Activated CD4-positive, alpha-beta memory T cell treated with anti-CD3 and anti-CD28 coated beads, Interleukin-2, amount 10 ng/mL, durations not matched to agents 7 days and 5 days (primary cell): ENCODE measurements at regions not wholly inside any gene's neighbourhood (a gene's known extent, or its start where the extent isn't known, plus 50 kb on each side); places are given as distances from the start of the nearest gene placed in this dataset.
A peak's percentile ranks its signal among the peaks of the same experiment; 100 is the strongest.

Source experiments
- CTCF ChIA-PET: fragments of 350-600 bp; sonication (Branson Sonifier 250); formaldehyde crosslinking; loops from one replicate; lab custom pipeline; 2021; ENCODE audit warnings: antibody characterized with exemption, inconsistent platforms; lab: Charles Lee
- POLR2A ChIA-PET: fragments of 350-600 bp; sonication (Branson Sonifier 250); formaldehyde crosslinking; loops from one replicate; lab custom pipeline; 2021; ENCODE audit warnings: antibody characterized with exemption; lab: Charles Lee
- DNase-seq: peaks from one replicate; pipeline ENCODE4 v3.0.0-alpha.2; 2020
- H3K27ac Mint-ChIP-seq: one replicate; pipeline ENCODE4 v1.8.0; 2021; ENCODE audit warnings: mild to moderate bottlenecking, mixed read lengths
- H3K27me3 Mint-ChIP-seq: one replicate; pipeline ENCODE4 v1.8.0; 2021; ENCODE audit warnings: mixed read lengths
- H3K36me3 Mint-ChIP-seq: one replicate; pipeline ENCODE4 v1.8.0; 2021; ENCODE audit warnings: low read depth, mixed read lengths
- H3K4me1 Mint-ChIP-seq: one replicate; pipeline ENCODE4 v1.8.0; 2021; ENCODE audit warnings: mixed read lengths
- H3K4me3 Mint-ChIP-seq: one replicate; pipeline ENCODE4 v1.8.0; 2021; ENCODE audit warnings: mild to moderate bottlenecking, mixed read lengths
- H3K9me3 Mint-ChIP-seq: one replicate; pipeline ENCODE4 v1.8.0; 2021; ENCODE audit warnings: mixed read lengths

DNA sequence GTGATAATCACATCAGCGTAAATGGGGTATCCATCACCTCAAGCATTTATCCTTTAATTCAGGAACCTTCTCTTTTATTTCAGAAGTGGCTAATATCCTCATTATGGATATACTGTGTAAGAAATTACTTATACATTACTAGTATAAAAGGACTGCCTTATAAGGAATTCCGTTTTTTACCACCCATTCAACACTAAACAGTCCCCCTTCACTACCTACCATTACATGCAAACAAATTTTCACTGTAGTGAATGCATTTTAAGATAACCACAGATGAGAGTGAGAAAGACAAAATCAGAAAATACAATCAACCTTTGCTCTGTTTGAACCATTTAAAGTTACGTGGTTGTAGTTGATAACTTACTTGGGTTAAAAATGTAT lies 551.2 kb downstream of the RNF144A start:
- Mint-ChIP-seq H3K36me3 (peaks cover 18% of the 10 kb centered on the region), H3K4me1 (peaks cover 36% of the 10 kb centered on the region), H3K27ac (peak overlapping the region; percentile 77), H3K4me3 (no peak overlapping the region), H3K9me3 (peaks cover 7% of the 10 kb centered on the region), H3K27me3 (no peaks in the 10 kb centered on the region)
- no peak for DNase-seq
- ChIA-PET POLR2A (interaction anchor here (1.1 to 2.3 kb wide), 4 partner anchors 16 to 1213 kb away, joined by 3 to 7 read pairs (median 6); partner anchors contain the start of gene ID2), CTCF (no interaction called here)

GRCh38 chr2:7468955-7469354 lies 551.7 kb downstream of the RNF144A start:
- Mint-ChIP-seq H3K27ac (peak overlapping the region; percentile 77), H3K36me3 (peaks cover 16% of the 10 kb centered on the region), H3K4me1 (peaks cover 38% of the 10 kb centered on the region), H3K27me3 (no peaks in the 10 kb centered on the region), H3K9me3 (peaks cover 5% of the 10 kb centered on the region), H3K4me3 (no peak overlapping the region)
- no peak for DNase-seq
- CTCF ChIA-PET, result no interaction called here
- POLR2A ChIA-PET, result interaction anchor here (1.1 to 2.3 kb wide), 4 partner anchors 17 to 1212 kb away, joined by 3 to 7 read pairs (median 6); partner anchors contain the start of gene ID2

GRCh38 chr2:7471185-7471584 lies 554.0 kb downstream of the RNF144A start:
- peaks cover 11% of the 10 kb centered on the region for H3K36me3 Mint-ChIP-seq
- H3K27ac Mint-ChIP-seq, result peak overlapping the region; percentile 5
- CTCF ChIA-PET, result no interaction called here
- no peak for DNase-seq
- no peaks in the 10 kb centered on the region for H3K27me3 Mint-ChIP-seq
- peaks cover 2% of the 10 kb centered on the region for H3K9me3 Mint-ChIP-seq
- POLR2A ChIA-PET, result no interaction called here
- H3K4me1 Mint-ChIP-seq, result peaks cover 38% of the 10 kb centered on the region
- no peak overlapping the region for H3K4me3 Mint-ChIP-seq

DNA sequence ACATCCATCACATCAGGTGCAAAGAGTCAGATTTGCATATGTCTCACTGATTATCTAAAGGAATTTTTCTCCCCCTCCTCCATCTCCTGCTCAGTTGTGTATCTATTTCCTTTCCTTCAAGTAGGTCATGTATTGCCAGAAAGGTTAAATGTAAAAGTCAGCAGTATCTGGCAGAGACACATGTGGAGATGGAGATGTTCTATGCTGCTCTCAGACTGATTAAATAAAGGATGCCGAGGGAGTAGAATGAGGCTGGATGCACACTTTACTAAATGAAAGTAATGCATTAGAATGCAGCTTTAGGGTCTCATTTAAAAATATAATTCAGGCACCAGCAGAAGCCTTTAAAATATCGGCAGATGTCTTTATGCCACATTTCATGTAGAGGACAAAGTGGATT lies 555.3 kb downstream of the RNF144A start:
- H3K4me1 Mint-ChIP-seq, result peaks cover 42% of the 10 kb centered on the region
- no peaks in the 10 kb centered on the region for H3K9me3 Mint-ChIP-seq
- H3K27me3 Mint-ChIP-seq, result no peaks in the 10 kb centered on the region
- POLR2A ChIA-PET, result no interaction called here
- no peak overlapping the region for H3K27ac Mint-ChIP-seq
- no peak for DNase-seq
- H3K4me3 Mint-ChIP-seq, result no peak overlapping the region
- H3K36me3 Mint-ChIP-seq, result peaks cover 7% of the 10 kb centered on the region
- CTCF ChIA-PET, result no interaction called here

DNA sequence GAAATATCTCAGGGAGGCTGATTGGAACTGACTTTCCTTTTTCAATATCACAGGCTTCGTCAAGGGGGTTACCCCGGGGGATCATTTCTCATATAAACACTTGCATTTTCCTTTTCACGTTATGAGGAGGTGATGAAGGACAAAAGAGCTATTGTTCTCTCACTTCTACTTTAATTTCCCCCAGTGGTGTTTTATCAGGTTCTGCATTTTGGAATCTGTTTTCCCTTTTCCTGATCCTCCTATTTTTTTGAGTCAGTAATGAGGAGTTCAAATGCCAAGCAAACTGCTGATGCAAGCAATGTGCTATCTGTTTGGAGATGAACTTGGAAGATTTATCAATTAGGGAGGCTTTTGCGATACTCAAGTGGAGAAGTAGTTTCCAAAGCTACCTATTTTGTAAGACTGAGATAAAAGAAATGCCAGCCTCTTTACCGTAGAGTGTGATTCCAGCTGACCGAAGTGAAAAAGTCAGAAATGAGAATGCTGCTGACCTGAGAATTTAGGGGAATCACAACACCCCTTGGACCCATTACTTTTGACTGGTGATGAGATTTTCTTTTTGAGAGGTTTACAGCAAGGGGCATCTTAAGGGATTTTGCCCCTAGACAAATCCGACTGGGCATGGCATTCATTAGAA lies 556.0 kb downstream of the RNF144A start:
- H3K27me3 Mint-ChIP-seq, result no peaks in the 10 kb centered on the region
- DNase-seq, result no peak
- ChIA-PET CTCF (no interaction called here), POLR2A (no interaction called here)
- no peaks in the 10 kb centered on the region for H3K9me3 Mint-ChIP-seq
- no peak overlapping the region for H3K27ac Mint-ChIP-seq
- no peak overlapping the region for H3K4me3 Mint-ChIP-seq
- peaks cover 3% of the 10 kb centered on the region for H3K36me3 Mint-ChIP-seq
- H3K4me1 Mint-ChIP-seq, result peaks cover 36% of the 10 kb centered on the region

DNA sequence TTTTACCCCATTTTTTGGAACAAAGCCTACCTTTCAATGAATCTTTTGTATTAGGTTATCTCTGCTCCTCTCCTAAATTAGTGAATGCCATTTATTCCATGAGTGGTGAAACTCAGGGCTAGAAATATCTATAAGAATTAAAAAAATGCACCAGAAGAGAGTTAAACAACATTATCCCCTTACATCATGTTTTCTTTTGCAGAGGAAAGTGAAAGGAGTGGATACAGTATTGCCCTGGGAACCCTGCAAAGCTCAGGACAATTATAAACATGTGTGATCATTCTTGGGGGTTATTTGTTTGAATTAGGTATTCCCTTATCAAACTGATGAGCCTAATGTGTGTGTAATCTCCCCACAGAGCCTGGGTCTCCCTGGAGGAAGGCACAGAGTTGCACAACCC lies 559.2 kb downstream of the RNF144A start:
- POLR2A ChIA-PET, result no interaction called here
- no peak for DNase-seq
- H3K27ac Mint-ChIP-seq, result no peak overlapping the region

GRCh38 chr2:7479603-7480002 lies 562.4 kb downstream of the RNF144A start:
- H3K4me3 Mint-ChIP-seq, result no peak overlapping the region
- POLR2A ChIA-PET, result no interaction called here
- no peak overlapping the region for H3K27ac Mint-ChIP-seq
- CTCF ChIA-PET, result no interaction called here
- peaks cover 8% of the 10 kb centered on the region for H3K4me1 Mint-ChIP-seq
- peaks cover 4% of the 10 kb centered on the region for H3K9me3 Mint-ChIP-seq
- DNase-seq, result no peak
- H3K36me3 Mint-ChIP-seq, result peaks cover 9% of the 10 kb centered on the region
- H3K27me3 Mint-ChIP-seq, result no peaks in the 10 kb centered on the region

More for the DNA sequence above, 559.2 kb downstream of the RNF144A start:
- Mint-ChIP-seq H3K4me3 (no peak overlapping the region), H3K4me1 (peaks cover 22% of the 10 kb centered on the region), H3K9me3 (no peaks in the 10 kb centered on the region), H3K36me3 (peaks cover 2% of the 10 kb centered on the region), H3K27me3 (no peaks in the 10 kb centered on the region)
- CTCF ChIA-PET, result no interaction called here

- DNase-seq, result no peak
- POLR2A ChIA-PET, result no interaction called here
- Mint-ChIP-seq H3K9me3 (peaks cover 4% of the 10 kb centered on the region), H3K27me3 (no peaks in the 10 kb centered on the region), H3K4me3 (no peak overlapping the region), H3K27ac (no peak overlapping the region), H3K4me1 (peaks cover 8% of the 10 kb centered on the region), H3K36me3 (peaks cover 9% of the 10 kb centered on the region)
- CTCF ChIA-PET, result no interaction called here
These were observed 563.2 kb downstream of the RNF144A start for GRCh38 chr2:7480431-7480830.

- no peaks in the 10 kb centered on the region for H3K27me3 Mint-ChIP-seq
- H3K36me3 Mint-ChIP-seq, result peaks cover 4% of the 10 kb centered on the region
- CTCF ChIA-PET, result interaction anchor here (1.5 kb wide), 1 partner anchor 63 kb away, joined by 4 read pairs; no protein-coding TSS in a partner anchor
- no peak overlapping the region for H3K27ac Mint-ChIP-seq
- H3K4me3 Mint-ChIP-seq, result no peak overlapping the region
- POLR2A ChIA-PET, result no interaction called here
- H3K4me1 Mint-ChIP-seq, result no peaks in the 10 kb centered on the region
- no peak for DNase-seq
- peaks cover 10% of the 10 kb centered on the region for H3K9me3 Mint-ChIP-seq
These were observed 573.5 kb downstream of the RNF144A start for GRCh38 chr2:7490672-7491071.

- no peak for DNase-seq
- CTCF ChIA-PET, result no interaction called here
- Mint-ChIP-seq H3K27ac (no peak overlapping the region), H3K4me1 (peaks cover 4% of the 10 kb centered on the region), H3K4me3 (no peak overlapping the region), H3K36me3 (peaks cover 4% of the 10 kb centered on the region), H3K9me3 (peaks cover 10% of the 10 kb centered on the region), H3K27me3 (no peaks in the 10 kb centered on the region)
- POLR2A ChIA-PET, result no interaction called here
These were observed 575.5 kb downstream of the RNF144A start for GRCh38 chr2:7492719-7493118.

GRCh38 chr2:7497178-7497577 lies 580.0 kb downstream of the RNF144A start:
- Mint-ChIP-seq H3K9me3 (peaks cover 7% of the 10 kb centered on the region), H3K27ac (no peak overlapping the region), H3K36me3 (peaks cover 9% of the 10 kb centered on the region), H3K4me1 (peaks cover 6% of the 10 kb centered on the region), H3K27me3 (peaks cover 4% of the 10 kb centered on the region), H3K4me3 (no peak overlapping the region)
- no peak for DNase-seq
- ChIA-PET POLR2A (interaction anchor here (0.9 kb wide), 1 partner anchor 45 kb away, joined by 5 read pairs; no protein-coding TSS in a partner anchor), CTCF (no interaction called here)

DNA sequence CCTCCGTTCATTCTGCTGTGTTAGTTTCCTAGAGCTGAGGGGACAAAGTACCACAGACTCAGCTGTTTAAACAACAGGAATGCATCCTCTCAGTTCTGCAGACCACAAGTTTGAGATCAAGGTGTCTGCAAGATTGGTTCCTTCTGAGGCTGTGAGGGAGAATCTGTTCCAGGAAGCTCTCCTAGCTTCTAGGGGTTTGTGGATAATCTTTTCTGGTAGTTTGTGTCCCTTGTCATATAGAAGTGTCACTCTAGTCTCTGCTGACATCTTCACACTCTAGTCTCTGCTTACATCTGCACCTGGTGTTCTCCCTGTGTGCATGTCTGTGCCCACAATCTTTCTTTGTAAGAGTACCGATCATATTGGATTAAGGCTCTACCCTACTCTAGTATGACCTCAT lies 581.8 kb downstream of the RNF144A start:
- POLR2A ChIA-PET, result no interaction called here

GRCh38 chr2:7502336-7502735 lies 585.1 kb downstream of the RNF144A start:
- no peak overlapping the region for H3K27ac Mint-ChIP-seq
- ChIA-PET CTCF (no interaction called here), POLR2A (no interaction called here)
- peaks cover 4% of the 10 kb centered on the region for H3K4me1 Mint-ChIP-seq
- peaks cover 5% of the 10 kb centered on the region for H3K36me3 Mint-ChIP-seq
- H3K9me3 Mint-ChIP-seq, result peaks cover 4% of the 10 kb centered on the region
- H3K4me3 Mint-ChIP-seq, result no peak overlapping the region
- H3K27me3 Mint-ChIP-seq, result peaks cover 6% of the 10 kb centered on the region
- DNase-seq, result no peak

More for the DNA sequence above, 581.8 kb downstream of the RNF144A start:
- peaks cover 4% of the 10 kb centered on the region for H3K9me3 Mint-ChIP-seq
- H3K27me3 Mint-ChIP-seq, result peaks cover 4% of the 10 kb centered on the region
- no peak for DNase-seq
- H3K27ac Mint-ChIP-seq, result no peak overlapping the region
- no peak overlapping the region for H3K4me3 Mint-ChIP-seq
- CTCF ChIA-PET, result no interaction called here
- peaks cover 6% of the 10 kb centered on the region for H3K36me3 Mint-ChIP-seq
- peaks cover 6% of the 10 kb centered on the region for H3K4me1 Mint-ChIP-seq
